Right lobe of liver (tissue), 4 donors: ENCODE measurements at regions not wholly inside any gene's neighbourhood (a gene's known extent, or its start where the extent isn't known, plus 50 kb on each side); places are given as distances from the start of the nearest gene placed in this dataset.

Source experiments
- CTCF ChIP-seq, 4 donors: fragments of 200-600 bp in 3 of 4; fragments of 450-650 bp in 1 of 4; IDR thresholded peaks; one replicate each; pipeline versions ENCODE4 v1.5.1 to v1.8.0; 2016 to 2022; ENCODE audit warnings: antibody characterized with exemption in 4 of 4, mild to moderate bottlenecking in 2 of 4
- POLR2A ChIP-seq: fragments of 450-650 bp; IDR thresholded peaks from one replicate; pipeline ENCODE4 v1.6.1; 2017; ENCODE audit warnings: antibody characterized with exemption, mild to moderate bottlenecking
- donor health status: DM: no; HTN: no; CAD: no.
- donor health status: DM: no; HTN: no; CAD: no.
- donor health status: DM: no; HTN: yes; CAD: no.

DNA sequence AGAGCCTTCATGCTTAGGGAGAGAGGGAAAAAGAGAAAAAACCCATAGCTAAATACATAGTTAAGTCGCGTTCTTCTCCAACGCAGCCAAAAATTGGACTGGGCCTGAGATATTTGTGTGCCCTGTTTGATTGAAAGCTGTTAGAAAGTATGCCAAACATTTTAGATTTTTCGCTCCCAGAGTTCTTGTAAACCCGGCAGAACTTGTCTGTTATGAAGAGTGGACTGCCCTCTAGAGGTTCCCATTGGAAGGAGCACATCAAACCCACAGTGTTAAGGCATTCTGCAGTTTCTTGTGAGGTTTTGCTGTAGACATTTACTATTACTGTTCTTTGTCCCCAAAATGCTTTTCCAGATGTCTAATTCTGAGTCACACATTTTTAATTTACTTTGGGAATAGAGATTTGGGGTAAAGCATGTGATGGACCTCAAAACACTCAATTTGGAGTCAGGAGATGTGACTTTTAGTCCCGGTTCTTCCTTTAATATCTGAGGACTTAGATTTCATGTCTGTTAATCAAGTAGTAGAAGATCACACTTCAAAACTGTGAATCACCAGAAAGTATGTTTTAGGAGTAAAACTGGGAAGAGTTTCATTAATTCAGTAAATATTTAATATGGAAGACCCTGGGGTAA is 96.6 kb downstream of the PCSK1 start:
- TF ChIP-seq CTCF (IDR thresholded peaks at IDR 0.05) (peak; percentile 89 to 93 (median 92)), POLR2A (no peak)
